Ovary (tissue), 3 donors: ENCODE measurements at regions not wholly inside any gene's neighbourhood (a gene's known extent, or its start where the extent isn't known, plus 50 kb on each side); places are given as distances from the start of the nearest gene placed in this dataset.

ENCODE experiments used
- CTCF ChIP-seq, 3 donors: fragments of 450-650 bp in 2 of 3; fragments of 200-600 bp in 1 of 3; IDR thresholded peaks; one replicate each; pipeline versions ENCODE4 v1.5.1 to v1.8.0; 2016 to 2022; ENCODE audit warnings: antibody characterized with exemption in 3 of 3, mild to moderate bottlenecking in 1 of 3
- EP300 ChIP-seq: sonication (generic); formaldehyde crosslinking; IDR thresholded peaks from one replicate; pipeline ENCODE4 v1.6.1; 2017; ENCODE audit warnings: antibody characterized with exemption
- POLR2A ChIP-seq: fragments of 450-650 bp; IDR thresholded peaks from one replicate; pipeline ENCODE4 v1.6.1; 2017; ENCODE audit warnings: antibody characterized with exemption, mild to moderate bottlenecking, moderate library complexity
- donor health status: DM: no; HTN: no; CAD: no.

- no peak for TF ChIP-seq CTCF (IDR thresholded peaks at IDR 0.05)
- no peak for TF ChIP-seq EP300
- no peak for TF ChIP-seq POLR2A
Observed at GRCh38 chr18:22109535-22109934, 59.9 kb upstream of the GATA6 start.
